Dedifferentiated amniotic fluid mesenchymal stem cell (primary cell): ENCODE measurements at regions not wholly inside any gene's neighbourhood (a gene's known extent, or its start where the extent isn't known, plus 50 kb on each side); places are given as distances from the start of the nearest gene placed in this dataset.
"Not testable (repeated sequence)": the region's sequence is repeated elsewhere in the genome, so short reads cannot be mapped to it uniquely, and the experiment has no call there.

Experiments used
- DNase-seq: peaks from one replicate; pipeline ENCODE4 v3.0.0-alpha.2; 2016; ENCODE audit errors: extremely low spot score

- no peak for DNase-seq
Measured at GRCh38 chr14:43568022-43568421, 939.1 kb downstream of the FSCB start.

DNA sequence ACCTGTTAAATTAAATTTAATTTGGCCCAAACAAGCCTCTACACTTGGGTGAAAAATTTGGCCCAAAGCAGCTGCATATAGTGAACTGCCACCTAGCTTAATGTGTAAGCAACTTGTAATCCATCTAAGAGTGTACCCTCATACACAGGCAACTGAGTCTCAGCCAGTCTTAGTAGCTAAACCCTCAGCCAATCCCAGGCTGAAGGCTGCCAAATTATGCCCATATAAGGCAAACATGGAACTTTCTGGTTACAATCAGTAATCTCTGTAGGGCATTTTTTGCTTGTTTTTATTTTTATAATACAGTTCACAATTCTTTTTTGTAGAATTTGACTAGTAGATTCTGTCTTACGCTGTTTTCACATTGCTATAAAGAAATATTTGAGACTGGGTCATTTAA lies 958.7 kb downstream of the FSCB start:
- DNase-seq = no peak

DNA sequence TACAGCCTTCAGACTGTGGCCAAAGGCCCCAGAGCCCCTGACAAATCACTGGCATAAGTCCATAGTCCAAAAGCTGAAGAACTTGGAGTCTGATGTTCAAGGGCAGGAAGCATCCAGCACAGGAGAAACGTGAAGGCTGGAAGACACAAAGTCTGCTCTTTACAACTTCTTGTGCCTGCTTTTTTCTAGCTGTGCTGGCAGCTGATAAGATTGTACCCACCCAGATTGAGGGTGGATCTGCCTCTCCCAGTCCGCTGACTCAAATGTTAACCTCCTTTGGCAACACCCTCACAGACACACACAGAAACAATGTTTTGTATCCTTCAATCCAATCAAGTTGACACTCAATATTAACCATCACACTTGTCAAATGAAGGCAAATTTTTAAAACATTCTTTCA lies 959.5 kb downstream of the FSCB start:
- not testable (repeated sequence) for DNase-seq

DNA sequence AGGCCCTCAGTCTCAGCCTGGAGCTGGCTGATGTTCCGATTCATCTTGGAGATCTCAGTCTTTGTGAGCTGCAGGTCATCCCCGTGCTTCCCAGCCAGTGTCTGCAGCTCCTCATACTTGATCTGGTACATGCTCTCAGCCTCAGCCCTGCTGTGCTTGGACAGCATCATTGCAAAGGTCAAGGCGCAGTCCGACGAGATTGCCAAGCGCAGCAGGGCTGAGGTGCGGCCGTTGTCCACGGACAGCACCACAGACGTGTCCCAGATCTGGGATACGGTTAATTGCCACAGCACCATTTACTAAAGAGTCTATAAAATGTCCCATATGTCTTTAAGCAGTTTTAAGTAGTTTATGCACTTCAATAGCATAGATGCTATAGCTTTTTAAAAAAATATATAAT lies 965.7 kb downstream of the FSCB start:
- no peak for DNase-seq

DNA sequence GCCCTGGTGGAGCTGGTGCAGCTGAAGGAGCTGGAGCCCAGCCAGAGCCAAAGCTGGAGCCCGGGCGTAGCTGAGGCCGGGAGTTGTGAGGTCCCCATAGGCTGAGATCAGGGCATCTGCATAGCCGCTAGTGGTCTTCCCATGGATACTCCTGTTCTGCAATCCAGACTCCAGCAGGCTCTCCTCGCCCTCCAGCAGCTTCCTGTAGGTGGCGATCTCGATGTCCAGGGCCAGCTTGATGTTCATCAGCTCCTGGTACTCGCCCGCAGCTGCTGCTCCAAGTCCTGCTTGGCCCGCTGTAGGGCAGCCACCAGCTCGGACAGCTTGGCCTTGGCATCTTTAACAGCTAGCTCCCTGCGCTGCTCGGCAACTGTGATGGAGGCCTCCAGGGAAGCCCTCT lies 966.1 kb downstream of the FSCB start:
- DNase-seq = no peak

- DNase-seq = no peak
Measured at GRCh38 chr14:43539210-43539609, 967.9 kb downstream of the FSCB start.

DNA sequence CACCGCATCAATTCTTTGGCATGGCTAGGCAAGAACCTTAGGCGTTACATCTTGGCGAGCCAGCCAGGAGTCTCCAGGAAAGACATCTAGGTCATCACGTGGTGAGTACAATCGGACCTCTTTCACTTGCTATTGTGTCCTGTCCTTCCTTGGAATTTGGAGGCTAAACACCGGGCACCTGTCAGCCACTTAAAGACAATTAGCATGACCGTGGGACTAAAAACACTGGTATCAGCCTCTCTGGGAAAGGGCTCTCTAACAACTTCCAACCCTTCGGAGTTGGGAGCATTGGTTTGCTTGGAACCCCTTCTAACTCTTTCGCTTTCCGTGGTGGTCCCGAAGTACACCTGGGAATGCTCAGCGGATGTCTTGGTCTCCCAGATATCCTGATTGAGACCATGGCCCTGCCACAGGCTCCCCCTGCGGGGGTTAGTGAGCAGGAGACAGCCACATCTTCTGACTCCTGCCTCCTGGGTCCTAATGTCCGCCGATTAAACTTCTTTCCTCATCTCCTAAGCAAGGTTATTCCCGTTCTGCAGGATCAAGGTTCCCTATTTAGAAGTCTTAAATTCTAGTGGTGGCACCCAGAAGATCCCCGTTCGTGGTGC lies 971.7 kb downstream of the FSCB start:
- no peak for DNase-seq

DNA sequence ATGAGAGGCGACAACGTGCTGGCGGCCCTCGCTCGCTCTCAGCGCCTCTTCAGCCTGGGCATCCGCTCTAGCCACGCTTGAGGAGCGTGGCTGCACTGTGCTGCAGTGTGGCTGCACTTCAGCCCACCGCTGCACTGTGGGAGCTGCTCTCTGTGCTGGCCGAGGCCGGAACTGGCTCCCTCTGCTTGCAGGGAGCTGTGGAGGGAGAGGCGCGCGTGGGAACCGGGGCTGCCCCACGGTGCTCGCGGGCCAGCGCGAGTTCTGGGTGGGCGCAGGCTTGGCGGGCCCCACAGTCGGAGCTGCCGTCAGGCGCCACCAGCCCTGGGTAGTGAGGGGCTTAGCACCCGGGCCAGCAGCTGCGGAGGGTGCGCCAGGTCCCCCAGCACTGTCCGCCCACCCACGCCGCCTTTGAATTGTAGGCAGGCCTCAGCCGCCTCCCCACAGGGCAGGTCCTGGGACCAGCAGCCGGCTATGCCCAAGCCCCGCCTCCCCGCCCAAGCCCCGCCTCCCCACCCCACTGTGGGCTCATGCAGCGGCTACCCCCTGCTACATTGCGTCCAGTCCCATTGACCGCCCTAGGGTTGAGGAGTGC lies 974.2 kb downstream of the FSCB start:
- no peak for DNase-seq

GRCh38 chr14:43528321-43528720 lies 978.8 kb downstream of the FSCB start:
- DNase-seq = no peak

GRCh38 chr14:43525658-43526057 lies 981.4 kb downstream of the FSCB start:
- DNase-seq = no peak

- no peak for DNase-seq
Measured at GRCh38 chr14:43522901-43523300, 984.2 kb downstream of the FSCB start.

DNA sequence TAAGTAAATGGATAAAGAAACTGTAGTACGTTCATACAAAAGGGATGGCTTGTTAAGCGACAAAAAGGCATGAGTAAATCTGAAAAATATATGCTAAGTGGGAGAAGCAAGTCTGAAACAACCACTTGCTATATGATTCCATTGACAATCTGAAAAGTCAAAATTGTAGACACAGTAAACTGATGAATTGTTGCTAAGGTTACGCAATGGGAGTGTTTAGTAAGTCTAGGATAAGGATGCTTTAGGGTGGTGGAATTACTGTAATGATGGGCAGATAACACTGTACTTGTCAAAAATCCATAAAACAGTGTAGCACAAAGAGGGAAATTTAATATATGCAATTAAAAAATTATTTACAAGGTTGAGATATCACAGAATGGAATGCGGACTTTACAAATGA lies 984.9 kb downstream of the FSCB start:
- DNase-seq = no peak

GRCh38 chr14:43503508-43503907 lies 1003.6 kb downstream of the FSCB start:
- DNase-seq = no peak

- DNase-seq = not testable (repeated sequence)
Measured at GRCh38 chr14:43492359-43492758, 1014.7 kb downstream of the FSCB start.

DNA sequence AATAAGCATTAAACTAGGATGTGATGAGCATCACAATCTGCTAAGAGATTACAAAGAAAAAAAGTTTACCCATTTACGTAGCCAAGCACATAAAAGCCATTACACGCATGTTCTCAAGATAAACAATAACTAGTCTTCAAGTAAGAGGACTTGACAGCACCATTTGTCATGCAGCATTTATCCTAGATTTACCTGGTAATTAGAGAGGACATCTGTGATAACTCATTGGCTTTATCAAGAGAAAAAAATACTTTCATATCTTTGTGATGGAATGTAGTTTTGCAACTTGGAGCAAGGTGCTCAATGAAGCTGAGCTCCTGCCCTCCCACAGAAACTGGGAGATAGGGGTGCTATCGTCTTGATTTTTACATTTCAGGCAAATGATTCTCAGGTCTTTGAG lies 1023.7 kb downstream of the FSCB start:
- no peak for DNase-seq

GRCh38 chr14:43481864-43482263 lies 1025.2 kb downstream of the FSCB start:
- no peak for DNase-seq

- DNase-seq = no peak
Measured at GRCh38 chr14:43480976-43481375, 1026.1 kb downstream of the FSCB start.

GRCh38 chr14:43479596-43480195 lies 1027.4 kb downstream of the FSCB start:
- DNase-seq = no peak

- DNase-seq = no peak
Measured at GRCh38 chr14:43476822-43477221, 1030.3 kb downstream of the FSCB start.

GRCh38 chr14:43475757-43476156 lies 1031.3 kb downstream of the FSCB start:
- DNase-seq = no peak

- no peak for DNase-seq
Measured at GRCh38 chr14:43471595-43471994, 1035.5 kb downstream of the FSCB start.

- no peak for DNase-seq
Measured at GRCh38 chr14:43464968-43465367, 1042.1 kb downstream of the FSCB start.

GRCh38 chr14:43449291-43449690 lies 1057.8 kb downstream of the FSCB start:
- no peak for DNase-seq

DNA sequence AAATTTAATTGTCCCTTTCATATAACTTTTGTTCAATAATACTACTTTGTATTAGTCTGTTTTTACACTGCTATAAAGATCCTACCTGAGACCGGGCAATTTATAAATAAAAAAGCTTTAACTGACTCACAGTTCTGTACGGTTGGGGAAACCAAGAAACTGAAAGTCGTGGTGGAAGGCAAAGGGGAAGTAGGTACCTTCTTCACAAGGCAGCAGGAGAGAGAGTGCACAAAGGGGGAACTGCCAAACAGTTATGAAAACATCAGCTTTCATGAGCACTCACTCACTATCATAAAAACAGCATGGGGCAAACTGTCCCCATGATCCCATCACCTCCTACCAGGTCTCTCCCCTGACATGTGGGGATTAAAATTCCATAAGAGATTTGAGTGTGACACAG lies 1069.0 kb downstream of the FSCB start:
- no peak for DNase-seq
